ENCODE measurements at regions not wholly inside any gene's neighbourhood (a gene's known extent, or its start where the extent isn't known, plus 50 kb on each side); places are given as distances from the start of the nearest gene placed in this dataset.

DNA sequence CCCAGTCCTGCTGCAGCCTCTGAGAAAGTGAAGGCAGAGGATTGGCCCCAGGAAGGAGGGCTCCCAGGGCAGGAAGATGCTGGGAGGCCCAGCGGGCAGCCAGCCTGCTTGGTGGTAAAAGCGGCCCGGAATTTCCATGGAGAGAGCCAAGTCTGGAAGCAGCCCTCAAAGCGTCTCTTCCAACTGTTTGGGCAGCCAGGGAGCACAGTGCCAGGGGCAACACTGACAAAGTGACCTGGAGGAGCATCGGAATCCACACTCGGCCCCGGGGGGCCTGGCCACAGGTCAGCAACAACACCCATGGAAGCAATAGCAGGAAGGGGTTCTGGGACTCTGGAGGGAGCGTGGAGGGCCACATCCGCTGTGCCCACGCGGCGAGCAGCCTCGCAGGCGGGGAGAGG, 63.2 kb upstream of the FGFR2 start:
- DNase-seq: no peak

DNA sequence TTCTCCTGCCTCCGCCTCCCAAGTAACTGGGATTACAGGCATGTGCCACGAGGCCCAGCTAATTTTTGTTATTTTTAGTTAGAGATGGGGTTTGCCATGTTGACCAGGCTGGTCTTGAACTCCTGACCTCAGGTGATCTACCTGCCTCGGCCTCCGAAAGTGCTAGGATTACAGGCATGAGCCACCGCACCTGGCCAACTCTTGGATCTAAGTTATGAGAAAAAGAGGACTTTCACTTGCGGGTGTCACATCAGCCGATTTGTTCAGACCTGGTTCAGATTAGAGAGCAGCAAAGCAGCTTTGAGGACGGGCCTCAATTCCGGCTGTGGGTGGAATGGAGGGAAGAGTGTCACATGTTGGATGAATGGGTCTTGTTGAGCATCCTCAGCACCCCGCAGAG, 61.0 kb upstream of the FGFR2 start:
- DNase-seq: no peak

DNA sequence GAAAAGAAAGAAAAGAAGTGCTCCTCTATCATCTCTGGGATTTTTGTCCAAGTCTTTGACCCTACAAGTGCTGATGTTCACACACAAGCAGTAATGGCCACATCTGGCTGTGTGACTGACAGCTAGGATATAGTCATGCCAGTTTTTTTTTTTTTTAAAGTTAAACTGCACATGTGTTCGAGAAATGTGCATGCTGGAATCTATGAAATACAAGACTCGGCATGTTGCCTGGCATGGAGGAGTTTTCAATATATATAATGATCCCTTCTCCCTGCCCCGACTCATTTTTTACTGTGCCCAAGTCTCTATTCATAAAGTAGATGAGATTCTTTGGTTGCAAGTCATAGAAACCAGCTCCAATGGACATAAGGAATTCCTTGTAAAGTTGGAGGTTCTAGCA, 60.4 kb upstream of the FGFR2 start:
- no peak for DNase-seq

DNA sequence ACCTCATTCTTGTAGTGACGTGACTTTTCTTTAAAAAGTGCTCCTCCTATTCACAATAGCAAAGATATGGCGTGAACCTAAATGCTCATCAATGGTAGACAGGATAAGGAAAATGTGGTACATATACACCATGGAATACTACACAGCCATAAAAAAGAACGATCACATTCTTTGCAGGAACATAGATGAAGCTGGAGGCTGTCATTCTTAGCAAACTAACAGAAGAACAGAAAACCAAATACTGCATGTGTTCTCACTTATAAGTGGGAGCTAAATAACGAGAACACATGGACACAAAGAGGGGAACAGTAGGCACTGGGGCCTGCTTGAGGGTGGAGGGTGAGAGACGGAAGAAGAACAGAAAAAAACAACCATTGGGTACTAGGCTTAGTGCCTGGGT, 59.9 kb upstream of the FGFR2 start:
- DNase-seq: no peak

DNA sequence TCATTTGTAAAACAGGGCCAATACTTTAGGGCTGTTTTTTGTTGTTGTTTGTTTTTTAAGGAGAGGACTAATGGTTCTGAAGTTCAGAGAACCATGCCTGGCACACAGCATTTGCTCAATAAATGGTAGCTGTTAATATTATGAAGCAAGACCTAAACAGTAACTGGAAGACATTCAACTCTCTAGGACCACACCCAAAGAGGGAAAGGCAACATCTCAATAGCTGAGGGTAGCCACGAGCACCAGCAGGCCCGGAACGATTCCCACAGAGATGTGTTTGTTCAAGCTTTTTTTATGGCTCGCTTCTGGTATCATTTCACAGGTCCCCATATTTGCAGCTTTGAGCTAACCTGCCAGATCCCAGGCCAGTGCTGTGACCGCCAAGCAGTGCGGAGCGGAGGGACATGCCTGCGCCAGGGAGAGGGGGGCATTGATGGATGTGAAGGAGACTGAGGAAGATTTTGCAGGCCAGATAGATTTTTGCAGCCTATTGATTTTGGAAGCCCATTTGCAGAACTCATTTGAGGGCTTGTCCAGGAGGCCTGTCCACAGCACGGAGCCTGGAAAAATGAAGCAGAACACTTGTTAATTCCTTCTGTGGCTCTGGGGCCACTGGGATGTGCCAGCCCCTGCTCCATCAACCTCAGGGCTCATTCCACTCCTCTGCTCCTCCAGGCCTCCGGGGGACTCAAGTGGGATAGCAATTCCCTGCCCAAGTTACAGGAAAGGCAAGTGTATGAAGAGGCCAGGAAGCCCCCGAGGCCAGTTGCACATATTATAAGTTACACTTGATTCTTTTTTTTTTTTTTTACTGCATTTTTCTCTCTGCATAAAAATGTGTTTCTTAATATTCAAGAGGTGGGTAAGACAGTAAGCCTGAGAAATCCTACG, 57.3 kb upstream of the FGFR2 start:
- DNase-seq: no peak

DNA sequence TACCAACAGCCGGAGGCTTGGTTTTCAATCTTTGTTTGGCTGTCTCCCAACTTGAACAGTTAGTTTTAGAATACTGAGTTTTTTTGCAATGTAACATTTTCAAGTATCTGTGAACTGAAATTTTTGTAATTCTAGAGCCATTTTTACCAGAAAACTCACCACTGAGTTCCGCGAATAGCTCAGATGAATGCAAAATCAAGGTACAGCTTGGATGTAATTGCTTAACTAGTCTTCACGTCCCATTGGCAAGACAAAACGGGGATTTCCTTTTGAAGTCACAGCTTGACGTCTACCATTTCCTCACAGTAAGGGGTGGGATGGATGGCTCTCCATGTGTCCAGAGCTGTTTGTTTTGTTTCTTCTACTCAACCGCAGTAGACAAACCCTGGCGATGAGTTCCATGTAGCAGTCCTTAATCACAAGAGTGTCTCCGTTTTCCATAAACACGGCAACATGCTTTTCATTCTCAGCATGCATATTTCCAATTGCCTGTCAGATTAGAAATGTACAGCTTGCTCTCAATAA, 55.8 kb upstream of the FGFR2 start:
- no peak for DNase-seq

DNA sequence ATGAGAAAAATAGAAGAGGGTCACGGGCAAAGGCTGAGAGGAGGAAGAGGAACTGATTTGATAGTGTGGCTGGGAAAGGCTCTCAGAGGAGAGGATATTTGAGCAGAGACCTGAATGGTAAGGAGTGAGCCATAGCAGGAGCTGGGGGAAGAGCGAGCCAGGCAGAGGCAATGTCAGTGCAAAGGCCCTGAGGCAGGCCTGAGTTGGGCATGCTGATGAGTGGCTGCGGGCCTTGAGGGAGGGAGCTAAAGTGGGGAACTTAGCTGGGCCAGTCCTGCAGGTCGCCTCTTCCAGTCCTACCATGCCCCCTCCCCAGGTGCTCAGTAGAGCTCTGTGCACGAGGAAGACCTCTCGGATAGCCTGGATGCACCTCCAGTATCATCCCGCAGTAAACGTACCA, 55.4 kb upstream of the FGFR2 start:
- no peak for DNase-seq

DNA sequence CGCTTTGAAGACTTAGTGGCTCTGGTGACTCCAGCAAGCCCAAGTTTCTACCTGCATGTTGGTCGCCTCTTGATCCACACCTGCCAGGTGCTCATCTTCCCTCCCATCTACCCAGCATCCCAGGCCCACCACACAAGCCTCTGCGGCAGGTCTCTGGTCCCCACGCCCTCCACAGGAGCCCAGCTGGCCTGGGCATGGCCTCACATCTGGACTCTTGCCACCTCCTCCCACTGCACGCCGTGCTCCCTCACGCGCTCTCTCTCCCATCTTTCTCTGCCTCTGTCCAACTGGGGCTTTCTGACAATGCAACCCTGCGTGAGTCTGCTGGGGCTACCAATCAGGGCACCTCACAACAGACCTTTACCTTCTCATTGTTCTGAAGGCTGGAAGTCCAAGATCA, 50.2 kb upstream of the FGFR2 start:
- DNase-seq: no peak

DNA sequence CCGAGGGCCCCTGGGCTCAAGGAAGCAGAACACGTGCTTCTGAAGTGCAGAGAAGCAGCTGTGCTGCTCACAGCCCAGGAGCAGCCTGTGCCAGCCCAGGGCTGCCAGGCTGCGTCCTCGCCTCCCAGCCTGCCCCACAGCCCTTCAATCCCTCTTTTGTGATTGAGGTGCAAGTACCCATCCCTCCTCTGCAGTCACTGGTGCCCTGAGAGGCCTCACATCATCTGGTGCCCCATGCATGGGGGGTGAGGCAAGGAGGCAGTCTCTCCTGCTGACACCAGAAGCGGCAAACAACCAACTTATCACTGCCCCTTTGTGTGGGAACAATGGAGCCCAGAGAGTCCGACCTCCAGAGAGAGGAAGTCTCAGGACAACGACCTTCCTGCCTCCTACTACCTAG, 49.8 kb upstream of the FGFR2 start:
- no peak for DNase-seq
